ENCODE measurements at regions not wholly inside any gene's neighbourhood (a gene's known extent, or its start where the extent isn't known, plus 50 kb on each side); places are given as distances from the start of the nearest gene placed in this dataset.

DNA sequence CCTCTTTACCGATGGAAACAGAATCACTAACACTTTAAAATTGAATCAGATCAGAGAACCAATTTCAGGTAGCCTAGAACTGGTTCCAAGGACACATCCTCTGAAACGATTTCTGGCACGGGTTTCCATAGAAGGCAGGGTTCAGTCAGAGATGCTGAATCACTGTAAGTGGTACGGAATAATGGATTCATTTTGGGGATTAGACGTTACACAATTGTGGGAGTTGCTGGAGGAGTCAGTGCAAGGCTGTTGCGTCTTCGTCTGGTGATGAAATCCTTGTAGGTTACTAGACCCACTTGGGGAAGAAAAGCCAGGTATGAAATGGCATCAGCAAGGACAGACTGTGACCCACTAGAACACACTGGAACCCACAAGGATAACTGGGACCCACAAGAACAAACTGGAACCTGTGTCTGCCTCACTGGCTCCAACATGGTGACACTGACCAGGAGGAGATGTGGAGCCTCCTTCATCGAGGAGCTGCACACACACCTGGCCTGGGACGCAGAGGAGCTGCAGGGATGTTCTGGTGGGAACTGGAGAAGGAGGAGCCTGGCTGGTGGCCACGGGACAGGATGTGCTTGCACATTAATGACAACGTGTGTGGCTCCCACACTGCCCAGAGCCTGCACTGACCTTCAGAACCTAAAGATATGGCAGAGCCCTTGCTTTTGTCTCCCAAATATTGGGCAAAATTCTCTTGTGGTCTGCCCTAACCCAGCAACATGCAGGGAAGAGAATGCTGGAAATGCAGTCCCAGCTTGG is 105.1 kb downstream of the TRAPPC11 start:
- no peak for DNase-seq (ENCODE audit: low read depth)

DNA sequence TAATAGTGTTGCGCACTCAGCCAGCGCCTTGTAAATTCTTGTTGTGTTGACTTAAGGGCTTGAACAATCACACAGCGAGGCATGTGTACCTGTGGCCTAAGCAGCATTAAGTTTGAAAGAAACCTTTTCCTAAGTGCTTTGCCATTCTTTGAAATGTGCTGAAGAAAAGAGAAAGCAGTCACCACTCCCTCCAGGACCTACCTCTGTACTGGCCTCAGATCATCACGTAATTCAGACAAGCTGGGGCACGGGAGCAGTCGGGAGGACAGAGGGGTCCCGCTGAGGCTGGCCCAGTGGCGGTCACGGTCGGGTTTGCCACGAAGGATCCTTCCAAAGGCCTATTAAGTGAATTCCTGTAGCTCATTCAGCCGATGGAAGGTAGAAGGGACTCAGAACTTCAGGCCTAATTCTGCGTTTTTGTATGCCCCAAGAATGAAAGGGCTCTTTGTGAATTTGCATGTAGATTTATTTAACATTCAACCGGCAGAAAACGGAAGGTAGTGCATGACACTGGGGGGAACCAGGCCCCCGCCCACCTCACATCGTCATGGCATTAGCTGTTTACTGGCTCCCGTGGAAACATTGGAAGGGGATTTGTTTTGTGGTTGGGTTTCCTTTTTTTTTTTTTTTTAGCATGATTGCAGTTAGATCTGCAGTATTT is 106.3 kb downstream of the TRAPPC11 start:
- DNase-seq (ENCODE audit: low read depth), result no peak

DNA sequence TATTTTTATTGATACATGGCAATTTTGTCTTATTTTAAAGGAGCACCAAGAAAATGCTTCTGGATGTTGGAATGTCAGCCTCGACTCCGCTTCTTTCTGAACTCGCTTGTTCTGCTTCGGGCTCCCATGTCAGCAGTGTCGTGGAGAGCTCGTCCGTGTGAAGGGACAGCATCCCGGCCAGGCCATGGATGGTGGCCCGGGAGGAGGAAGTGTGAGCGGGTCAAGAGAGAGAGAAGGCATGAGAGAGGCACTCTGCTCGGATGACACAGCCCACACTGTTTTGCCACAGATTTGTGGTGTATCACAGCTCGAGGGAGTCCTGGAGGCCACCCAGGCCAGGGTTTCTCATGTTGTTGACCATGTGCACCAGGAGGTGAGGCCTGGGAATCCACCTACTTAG is 107.0 kb downstream of the TRAPPC11 start:
- no peak for DNase-seq (ENCODE audit: low read depth)

DNA sequence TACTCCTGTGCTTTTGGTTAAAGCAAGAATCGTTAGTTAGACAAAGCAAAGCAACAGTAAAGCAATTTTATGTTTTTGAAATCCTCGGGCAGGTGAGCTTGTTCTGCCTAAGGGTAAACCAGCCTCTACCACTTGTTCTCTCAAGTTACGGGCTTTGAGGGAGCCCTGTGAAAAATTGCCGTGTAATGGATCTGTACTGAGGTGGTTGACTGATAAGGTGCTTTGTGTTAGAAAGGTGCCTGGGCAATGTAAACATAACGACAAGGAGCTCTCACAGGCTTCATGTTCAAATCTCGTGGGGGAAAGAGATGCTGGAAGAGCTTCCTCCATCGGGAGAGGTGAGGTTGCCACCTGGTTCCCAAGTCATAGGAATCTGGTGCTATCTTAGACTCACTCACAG is 111.8 kb downstream of the TRAPPC11 start:
- DNase-seq (ENCODE audit: low read depth), result no peak

DNA sequence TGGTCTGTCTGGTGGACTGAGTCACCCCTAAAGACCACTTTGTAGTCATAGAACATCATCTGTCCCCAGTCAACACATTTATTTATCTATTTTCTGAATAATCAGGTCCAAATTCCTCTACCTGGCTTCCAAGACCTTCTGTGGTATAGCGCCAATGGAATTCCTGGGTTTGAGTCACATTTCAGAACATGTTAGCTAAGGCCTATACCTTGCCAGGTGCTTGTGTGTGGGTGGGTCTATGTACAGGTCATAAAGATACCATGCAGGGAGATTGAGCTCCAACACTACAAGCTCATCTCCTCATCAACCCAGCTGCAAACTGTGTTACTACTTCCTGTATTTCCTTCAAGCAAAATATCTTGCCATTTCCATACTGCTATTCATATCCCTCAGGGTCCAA is 113.3 kb downstream of the TRAPPC11 start:
- DNase-seq (ENCODE audit: low read depth), result no peak

DNA sequence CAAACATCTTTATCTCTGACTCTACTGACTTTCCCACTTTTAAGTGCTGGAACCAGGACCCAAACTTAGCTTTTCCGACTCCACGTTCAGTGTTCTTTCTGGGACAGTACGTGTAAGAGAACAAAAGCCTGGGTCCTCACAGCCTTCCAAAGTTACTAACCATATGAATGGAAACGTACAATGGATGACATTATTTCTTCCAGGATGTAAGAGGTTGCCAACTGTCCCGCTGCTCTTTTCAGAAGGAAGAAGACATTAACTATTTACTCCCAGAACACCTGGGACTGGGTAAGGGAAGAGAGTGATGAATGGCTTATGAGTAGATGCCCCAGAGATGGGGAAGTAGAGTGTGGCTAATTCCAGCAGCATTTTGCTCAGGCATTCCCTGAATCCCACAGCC is 114.7 kb downstream of the TRAPPC11 start:
- DNase-seq (ENCODE audit: low read depth), result no peak

DNA sequence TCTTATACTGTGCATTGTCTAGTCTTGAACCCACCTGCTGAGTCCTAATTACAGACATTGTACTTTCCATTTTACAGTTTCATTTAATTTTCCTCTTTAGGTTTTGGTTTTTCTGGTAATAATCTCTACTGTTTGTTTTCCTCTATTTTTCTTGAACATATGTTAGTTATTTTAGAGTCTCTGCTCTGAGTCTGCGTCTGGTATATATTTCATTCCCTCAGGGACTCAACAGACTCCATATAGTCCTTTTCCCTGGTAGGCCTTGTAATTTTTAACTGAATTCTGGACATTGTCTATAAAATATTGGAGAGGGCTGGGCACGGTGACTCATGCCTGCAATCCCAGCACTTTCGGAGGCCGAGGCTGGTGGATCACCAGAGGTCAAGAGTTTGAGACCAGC is 121.8 kb upstream of the STOX2 start:
- DNase-seq (ENCODE audit: low read depth), result no peak

DNA sequence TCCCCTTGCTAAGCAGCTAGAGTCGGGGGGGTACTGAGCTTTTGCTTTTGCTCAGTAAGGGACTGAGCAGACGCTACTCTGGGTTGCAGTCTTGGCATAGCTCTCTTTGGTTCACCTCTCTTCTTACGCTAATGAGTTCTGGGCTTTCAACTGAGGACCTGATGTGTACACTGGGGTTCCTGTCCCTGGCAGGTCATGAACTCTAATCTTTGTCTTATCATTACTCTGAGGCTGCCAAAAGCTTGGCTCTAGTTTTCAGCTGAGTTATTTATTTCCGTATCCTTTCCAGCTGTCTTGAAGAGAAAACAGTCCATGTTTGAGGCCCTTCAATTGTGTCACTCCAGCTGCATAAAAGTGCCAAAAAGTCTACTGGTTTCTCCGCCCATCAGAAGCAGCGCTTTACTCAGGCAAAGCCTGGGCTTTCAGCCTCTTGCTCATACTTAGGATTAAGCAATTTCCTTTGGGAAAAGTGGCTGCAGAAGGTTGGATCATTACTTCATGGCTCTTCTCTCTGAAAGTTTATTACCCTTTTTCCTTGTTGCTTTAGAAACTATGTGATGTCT is 121.0 kb upstream of the STOX2 start:
- peak; percentile 87 for DNase-seq (ENCODE audit: low read depth)

DNA sequence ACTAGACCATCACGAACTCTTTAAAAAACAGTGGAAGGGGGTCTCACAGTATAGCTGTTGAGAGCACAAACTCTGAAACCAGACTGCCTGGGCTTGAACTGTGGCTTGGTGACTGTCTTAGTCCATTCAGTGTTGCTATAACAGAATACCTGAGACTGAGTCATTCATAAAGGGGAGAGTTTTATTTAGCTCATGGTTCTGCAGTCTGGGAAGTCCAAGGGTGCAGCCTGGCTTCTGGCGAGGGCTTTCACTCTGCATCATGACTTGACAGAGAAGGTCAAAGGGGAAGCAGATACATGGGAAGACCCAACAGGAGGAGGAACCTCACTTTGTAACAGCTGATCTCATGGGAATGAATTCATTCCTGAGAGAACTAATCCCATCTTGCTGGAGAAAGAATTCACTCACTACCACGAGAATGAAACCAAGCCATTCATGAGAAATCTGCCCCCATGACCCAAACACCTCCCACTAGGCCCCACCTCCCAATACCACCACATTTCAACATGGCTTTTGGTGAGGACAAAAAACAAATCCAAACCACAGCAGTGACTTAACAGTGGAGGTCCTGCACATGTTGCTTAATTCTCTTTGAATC is 116.7 kb upstream of the STOX2 start:
- DNase-seq (ENCODE audit: low read depth), result no peak

DNA sequence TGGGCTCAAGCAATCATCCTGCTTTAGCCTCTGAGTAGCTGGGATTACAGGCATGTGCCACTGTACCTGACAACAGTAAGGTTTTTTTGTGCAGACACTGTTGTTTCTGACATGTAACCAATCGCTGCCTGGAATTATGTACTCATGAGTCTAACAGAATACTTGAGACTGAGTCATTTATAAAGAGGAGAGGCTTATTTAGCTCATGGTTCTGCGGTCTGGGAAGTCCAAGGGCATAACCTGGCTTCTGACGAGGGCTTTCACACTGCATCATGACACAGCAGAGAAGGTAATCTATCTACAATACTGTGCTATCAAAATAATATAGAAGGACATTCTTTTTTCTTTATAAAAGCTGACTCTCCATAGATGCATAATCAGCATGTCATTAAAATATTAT is 115.5 kb upstream of the STOX2 start:
- no peak for DNase-seq (ENCODE audit: low read depth)

DNA sequence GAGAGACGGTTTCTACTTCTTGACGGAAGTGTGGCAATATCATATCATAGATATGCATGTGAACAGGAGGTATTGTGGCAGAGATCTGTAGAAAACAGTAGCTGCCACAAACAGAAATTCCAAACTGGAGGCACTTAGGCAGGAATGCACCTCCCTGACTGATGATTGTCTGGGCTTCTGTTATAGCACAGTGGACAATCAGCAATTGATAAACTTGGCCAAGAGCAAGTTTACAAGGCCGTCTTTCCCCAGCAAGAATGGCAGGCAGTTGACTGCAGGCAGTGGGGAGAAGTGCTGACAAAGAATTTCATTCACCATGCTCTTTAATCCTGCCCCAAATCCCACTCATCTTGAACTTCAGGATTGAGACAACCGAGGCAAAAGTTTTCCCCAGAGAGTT is 114.4 kb upstream of the STOX2 start:
- DNase-seq (ENCODE audit: low read depth), result no peak

DNA sequence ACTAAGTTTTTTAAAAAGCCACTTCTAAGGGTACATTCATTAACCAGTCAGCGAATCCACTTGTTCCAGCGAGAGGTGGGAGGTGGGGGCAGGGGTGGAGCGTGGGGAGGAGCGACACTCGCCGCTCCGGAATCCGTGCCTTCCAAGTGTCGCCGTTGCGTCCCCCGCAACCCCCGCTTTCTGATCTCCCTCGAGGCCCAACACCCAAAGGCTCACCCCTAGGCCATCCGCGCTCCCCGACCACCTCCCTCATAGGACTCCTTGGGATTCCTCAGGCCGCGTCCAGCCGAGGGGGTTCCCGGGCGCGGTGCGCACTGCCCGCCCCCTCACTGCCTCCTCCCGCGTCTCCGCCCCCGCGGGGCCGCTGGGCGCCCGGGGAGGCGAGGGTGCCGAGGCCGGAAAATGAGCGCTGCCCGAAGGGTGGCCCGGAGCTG is 108.1 kb upstream of the STOX2 start:
- DNase-seq (ENCODE audit: low read depth), result no peak

DNA sequence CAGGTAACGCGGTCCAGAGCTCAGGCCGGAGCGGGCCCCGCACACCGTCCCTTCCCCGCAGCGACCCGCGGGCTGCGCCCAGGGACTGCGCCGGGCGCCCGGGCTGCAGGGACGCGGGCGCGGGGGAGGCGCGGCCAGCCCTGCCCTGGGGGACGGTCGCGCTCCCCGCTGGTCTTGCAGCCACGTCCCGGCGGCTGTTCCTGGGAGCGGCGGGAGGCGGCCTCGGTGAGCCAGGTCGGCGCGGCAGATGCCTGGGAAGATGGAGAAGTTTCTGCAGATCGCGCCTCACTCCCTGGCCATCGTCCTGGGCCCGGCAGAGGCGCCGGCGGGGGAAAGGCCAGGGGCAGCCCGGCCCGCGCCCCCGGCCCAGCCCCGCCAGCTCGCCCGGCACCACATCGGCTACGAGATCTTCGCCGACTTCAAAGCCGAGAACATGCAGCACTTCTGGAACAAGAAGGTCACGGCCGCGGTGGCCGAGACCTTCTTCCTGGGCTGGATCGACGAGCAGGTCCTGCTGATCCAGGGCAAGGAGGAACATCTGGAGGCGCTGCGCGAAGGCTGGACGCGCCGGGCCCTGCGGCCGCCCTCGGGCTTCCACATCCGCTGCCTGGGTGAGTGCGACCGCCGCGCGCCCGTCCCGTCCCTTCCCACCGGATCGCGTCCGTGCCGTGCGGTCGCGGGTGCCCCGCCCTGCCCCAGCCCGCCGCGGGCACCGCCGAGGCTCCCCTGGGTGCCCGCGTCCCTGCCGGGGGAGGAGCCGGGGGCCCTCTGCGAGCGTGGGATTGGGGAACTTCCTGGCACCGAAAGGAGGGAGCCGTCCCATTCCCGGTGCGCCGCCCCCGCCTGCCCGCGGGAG is 107.4 kb upstream of the STOX2 start:
- DNase-seq (ENCODE audit: low read depth), result no peak

DNA sequence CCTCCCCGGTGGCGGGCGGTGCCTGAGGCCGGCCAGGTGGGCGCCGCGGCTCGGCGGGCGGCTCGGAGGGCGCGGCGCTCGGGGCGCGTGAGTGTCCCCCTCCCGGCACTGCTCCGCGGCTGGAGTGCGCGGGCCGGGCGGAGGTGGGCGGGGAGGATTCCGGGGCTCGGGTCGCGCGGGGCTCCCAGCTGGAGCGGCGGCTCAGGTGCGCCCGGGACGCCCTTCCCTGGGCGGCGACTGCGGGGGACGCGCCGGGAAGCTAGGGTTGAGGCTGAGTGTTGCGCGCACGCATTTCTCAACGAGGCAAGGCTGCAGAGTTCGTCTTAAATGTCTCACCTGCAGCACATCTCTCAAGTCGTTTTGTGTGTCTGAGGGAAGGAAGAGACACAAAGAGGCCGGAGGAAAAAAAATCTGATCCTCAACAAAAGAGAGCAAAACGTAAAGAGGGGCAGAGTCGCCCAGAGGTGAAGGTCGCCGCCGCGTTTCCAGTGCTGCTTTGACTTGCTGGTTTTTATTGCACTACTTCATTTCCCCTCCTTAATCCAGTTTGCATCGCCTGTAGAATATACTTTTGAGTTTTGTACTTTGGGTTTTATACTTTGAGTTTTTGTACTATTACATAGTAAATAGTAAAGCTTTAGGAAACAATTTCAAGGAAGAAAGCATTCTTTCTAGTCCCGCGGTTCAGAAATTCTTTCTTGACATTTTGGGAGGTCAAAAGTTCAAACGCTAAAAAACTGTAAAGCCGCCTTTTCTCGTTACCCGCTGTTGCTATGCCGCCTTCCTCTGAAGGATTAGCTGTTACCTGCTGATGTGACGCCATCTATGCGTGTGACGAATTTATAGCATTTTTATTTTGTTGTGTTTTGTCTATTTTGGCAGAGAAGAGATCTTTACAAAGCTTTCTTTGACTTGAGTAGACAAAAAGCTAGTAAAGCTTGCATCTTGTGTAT is 106.5 kb upstream of the STOX2 start:
- DNase-seq (ENCODE audit: low read depth), result no peak

DNA sequence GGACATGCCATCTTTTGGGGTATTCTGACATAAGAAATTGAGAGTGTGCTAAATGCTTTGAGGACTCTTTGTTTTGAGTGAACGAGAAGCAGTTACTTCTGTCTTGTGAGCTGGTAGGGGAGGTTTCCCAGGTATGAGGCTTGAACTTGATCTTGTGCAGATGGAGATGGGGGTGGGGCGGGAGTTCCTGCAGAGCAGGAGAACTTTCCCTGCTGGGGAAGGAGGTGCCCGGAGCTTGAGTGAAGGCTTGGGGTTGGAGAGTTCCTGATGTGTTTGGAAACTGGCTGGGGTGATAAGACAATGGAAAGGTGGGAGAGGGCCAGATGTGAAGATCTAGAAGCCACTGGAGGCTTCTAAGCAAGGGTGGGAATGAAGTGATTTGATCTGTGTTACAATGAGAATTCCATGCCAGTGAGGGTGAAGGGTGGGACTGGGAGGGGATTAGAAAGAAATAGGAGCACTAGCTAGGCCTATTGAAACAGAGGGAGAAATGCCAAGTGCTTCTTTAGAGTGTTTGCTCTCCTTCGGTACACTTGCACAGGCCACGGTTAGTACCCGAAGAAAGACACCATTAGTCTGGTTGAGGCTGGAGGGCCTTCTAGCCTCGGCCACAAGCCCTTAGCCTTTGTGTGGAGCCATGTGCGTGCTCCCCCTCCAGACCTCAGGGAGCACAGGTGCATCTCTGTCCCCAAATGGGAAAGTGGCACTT is 103.5 kb upstream of the STOX2 start:
- DNase-seq (ENCODE audit: low read depth), result no peak

DNA sequence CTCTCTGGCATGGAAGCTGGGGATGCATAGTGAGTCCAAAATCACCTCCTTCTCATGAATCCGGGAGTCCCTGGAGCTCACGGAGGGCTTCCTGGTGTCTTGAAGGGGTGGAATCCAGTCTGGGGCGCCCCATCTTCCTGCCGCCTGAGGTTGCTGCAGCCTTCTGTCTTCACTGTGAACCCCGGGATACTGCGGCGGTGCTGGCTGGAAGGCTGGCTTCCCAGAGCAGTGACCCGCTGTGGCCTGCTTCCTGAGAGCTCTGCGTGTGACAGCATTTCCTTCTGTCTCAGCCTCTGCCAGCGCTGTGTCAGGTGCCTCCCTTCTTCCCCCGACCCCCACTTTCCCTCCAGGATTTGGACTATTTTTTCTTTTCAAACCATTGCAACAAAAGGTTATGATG is 98.8 kb upstream of the STOX2 start:
- no peak for DNase-seq (ENCODE audit: low read depth)

DNA sequence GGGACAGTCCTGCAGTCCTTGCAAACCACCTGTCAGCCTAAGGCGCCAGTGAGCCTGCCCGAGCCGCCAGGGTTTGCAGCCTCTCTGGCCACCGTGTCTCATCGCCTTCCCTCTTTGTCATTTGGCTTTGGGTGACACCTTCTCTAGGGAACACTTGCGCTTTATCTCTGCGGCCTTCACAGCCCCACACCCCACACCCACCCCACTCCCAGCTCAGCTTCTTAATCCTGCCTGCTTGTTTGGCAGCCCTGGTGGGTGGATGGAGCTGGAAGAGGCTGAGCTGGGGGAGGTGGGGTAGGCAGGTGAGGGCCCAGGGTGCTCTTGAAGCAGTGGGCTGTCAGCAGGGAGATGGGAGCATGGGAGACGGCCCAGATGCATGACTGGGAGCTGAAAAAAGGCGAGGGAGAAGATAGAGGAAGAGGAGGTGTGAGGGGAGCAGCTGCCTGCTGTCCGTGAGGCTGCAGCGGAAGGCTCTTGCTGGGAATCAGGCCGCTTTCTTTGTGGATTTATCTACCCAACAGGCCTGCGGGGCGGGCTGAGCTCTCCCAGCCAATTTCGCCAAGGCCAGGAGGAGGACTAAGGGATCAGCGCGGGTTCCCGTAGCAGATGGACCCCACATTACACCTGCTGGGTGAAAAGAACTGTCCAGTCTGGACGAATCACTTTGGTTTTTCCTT is 97.5 kb upstream of the STOX2 start:
- DNase-seq (ENCODE audit: low read depth), result no peak

DNA sequence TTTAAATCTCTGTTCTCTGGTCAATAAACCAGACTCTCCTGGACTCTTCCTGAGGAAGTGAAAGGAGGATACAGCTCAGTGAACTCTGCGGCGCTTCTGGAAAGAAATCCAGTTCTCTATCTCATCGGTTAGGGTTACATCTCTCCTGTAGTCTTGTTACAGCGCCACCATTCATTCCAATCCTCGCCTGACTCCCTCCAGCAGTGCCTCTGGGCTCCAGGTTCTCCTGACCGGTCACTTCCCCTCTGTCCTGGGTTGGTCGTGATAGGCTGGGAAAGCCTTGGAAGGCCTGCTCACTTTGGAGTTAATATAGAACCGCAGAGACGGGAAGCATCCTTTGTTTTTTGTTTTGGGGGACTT is 97.0 kb upstream of the STOX2 start:
- DNase-seq (ENCODE audit: low read depth), result no peak

DNA sequence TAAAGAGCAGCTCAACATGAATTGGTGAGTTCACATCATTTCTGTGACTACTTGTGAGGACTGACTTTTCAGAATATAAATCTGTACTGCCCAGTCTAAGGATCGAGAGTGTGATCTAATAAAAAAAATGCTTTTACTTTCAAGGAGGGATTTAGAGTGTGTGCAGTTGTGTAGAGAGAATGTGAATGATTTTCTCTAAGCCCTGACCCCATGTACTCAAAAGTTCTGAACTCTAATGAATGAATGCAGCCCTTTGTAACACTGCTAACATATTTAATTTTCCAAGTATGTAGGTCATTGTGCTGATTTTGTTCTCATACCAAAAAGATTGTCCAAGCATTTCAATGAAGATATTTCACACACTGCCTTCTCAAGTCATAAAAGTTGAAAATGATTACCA is 92.5 kb upstream of the STOX2 start:
- no peak for DNase-seq (ENCODE audit: low read depth)

DNA sequence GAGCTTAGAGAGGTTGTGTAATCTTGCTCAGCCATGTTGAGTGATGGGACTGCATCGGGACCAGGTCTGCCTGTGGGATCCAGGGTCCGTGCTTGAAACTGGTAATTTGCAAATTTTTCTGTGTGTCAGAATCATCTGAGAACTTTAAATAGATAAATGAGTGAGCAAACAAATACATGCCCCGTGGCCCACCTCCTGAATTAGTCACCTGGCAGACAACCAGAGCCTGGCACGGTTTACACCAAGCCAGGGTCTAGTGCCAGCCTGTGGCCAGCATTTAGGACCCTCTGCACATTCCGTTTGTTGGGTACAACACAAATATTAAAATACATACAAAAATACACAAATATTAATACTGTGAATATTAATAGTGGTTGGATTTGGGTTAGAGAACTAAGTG is 90.6 kb upstream of the STOX2 start:
- no peak for DNase-seq (ENCODE audit: low read depth)
